ENCODE measurements at regions not wholly inside any gene's neighbourhood (a gene's known extent, or its start where the extent isn't known, plus 50 kb on each side); places are given as distances from the start of the nearest gene placed in this dataset.

GRCh38 chrX:124720532-124720931 lies 374.2 kb downstream of the SH2D1A start:
- intact Hi-C loops (cut with DNase I), result no loop called here
- no peaks in the 10 kb centered on the region for H3K27me3 ChIP-seq
- H3K9me3 ChIP-seq, result no peaks in the 10 kb centered on the region

GRCh38 chrX:124725502-124725901 lies 379.1 kb downstream of the SH2D1A start:
- H3K4me3 ChIP-seq, result no peak overlapping the region
- no peak overlapping the region for H3K27ac ChIP-seq
- TF ChIP-seq POLR2AphosphoS5 (IDR thresholded peaks at IDR 0.05; ENCODE audit: insufficient read depth in 1 of 2, low read depth in 1 of 2) (no peak), CTCF (IDR thresholded peaks at IDR 0.05) (no peak), POLR2A (IDR thresholded peaks at IDR 0.05) (no peak)
- H3K36me3 ChIP-seq, result no peaks in the 10 kb centered on the region
- no peaks in the 10 kb centered on the region for H3K27me3 ChIP-seq
- no peak for DNase-seq (ENCODE audit: extremely low spot score in 2 of 2)
- H3K9me3 ChIP-seq, result no peaks in the 10 kb centered on the region
- no peaks in the 10 kb centered on the region for H3K4me1 ChIP-seq
- intact Hi-C loops (cut with DNase I), result no loop called here

More at GRCh38 chrX:124720532-124720931, 374.2 kb downstream of the SH2D1A start:
- TF ChIP-seq POLR2AphosphoS5 (IDR thresholded peaks at IDR 0.05; ENCODE audit: insufficient read depth in 1 of 2, low read depth in 1 of 2) (no peak), POLR2A (IDR thresholded peaks at IDR 0.05) (no peak), CTCF (IDR thresholded peaks at IDR 0.05) (no peak)
- no peak overlapping the region for H3K27ac ChIP-seq
- no peak for DNase-seq (ENCODE audit: extremely low spot score in 2 of 2)
- no peaks in the 10 kb centered on the region for H3K36me3 ChIP-seq
- no peak overlapping the region for H3K4me3 ChIP-seq
- no peaks in the 10 kb centered on the region for H3K4me1 ChIP-seq

- H3K27me3 ChIP-seq, result no peaks in the 10 kb centered on the region
- H3K4me1 ChIP-seq, result no peaks in the 10 kb centered on the region
- no peak for DNase-seq (ENCODE audit: extremely low spot score in 2 of 2)
- no peak overlapping the region for H3K27ac ChIP-seq
- H3K4me3 ChIP-seq, result no peak overlapping the region
- H3K36me3 ChIP-seq, result no peaks in the 10 kb centered on the region
- no peaks in the 10 kb centered on the region for H3K9me3 ChIP-seq
- intact Hi-C loops (cut with DNase I), result no loop called here
- TF ChIP-seq POLR2A (IDR thresholded peaks at IDR 0.05) (no peak), POLR2AphosphoS5 (IDR thresholded peaks at IDR 0.05; ENCODE audit: insufficient read depth in 1 of 2, low read depth in 1 of 2) (no peak), CTCF (IDR thresholded peaks at IDR 0.05) (no peak)
Measured at GRCh38 chrX:124726292-124726691, 379.9 kb downstream of the SH2D1A start.

- no peaks in the 10 kb centered on the region for H3K36me3 ChIP-seq
- TF ChIP-seq POLR2A (IDR thresholded peaks at IDR 0.05) (no peak), POLR2AphosphoS5 (IDR thresholded peaks at IDR 0.05; ENCODE audit: insufficient read depth in 1 of 2, low read depth in 1 of 2) (no peak), CTCF (IDR thresholded peaks at IDR 0.05) (no peak)
- H3K27me3 ChIP-seq, result no peaks in the 10 kb centered on the region
- H3K27ac ChIP-seq, result no peak overlapping the region
- intact Hi-C loops (cut with DNase I), result no loop called here
- H3K9me3 ChIP-seq, result no peaks in the 10 kb centered on the region
- H3K4me1 ChIP-seq, result no peaks in the 10 kb centered on the region
- H3K4me3 ChIP-seq, result no peak overlapping the region
- DNase-seq (ENCODE audit: extremely low spot score in 2 of 2), result no peak
Measured at GRCh38 chrX:124726881-124727280, 380.5 kb downstream of the SH2D1A start.

- H3K4me3 ChIP-seq, result no peak overlapping the region
- no peaks in the 10 kb centered on the region for H3K9me3 ChIP-seq
- H3K27me3 ChIP-seq, result no peaks in the 10 kb centered on the region
- no peaks in the 10 kb centered on the region for H3K4me1 ChIP-seq
- no peak for TF ChIP-seq POLR2AphosphoS5 (IDR thresholded peaks at IDR 0.05; ENCODE audit: insufficient read depth in 1 of 2, low read depth in 1 of 2)
- TF ChIP-seq CTCF (IDR thresholded peaks at IDR 0.05), result no peak
- TF ChIP-seq POLR2A (IDR thresholded peaks at IDR 0.05), result no peak
- DNase-seq (ENCODE audit: extremely low spot score in 2 of 2), result no peak
- intact Hi-C loops (cut with DNase I), result no loop called here
- no peaks in the 10 kb centered on the region for H3K36me3 ChIP-seq
- H3K27ac ChIP-seq, result no peak overlapping the region
Measured at GRCh38 chrX:124736553-124737270, 390.3 kb downstream of the SH2D1A start.

Measured in vagina (tissue), 2 donors.